Stomach (tissue), 4 donors: ENCODE measurements at regions not wholly inside any gene's neighbourhood (a gene's known extent, or its start where the extent isn't known, plus 50 kb on each side); places are given as distances from the start of the nearest gene placed in this dataset.

Experiments
- POLR2A ChIP-seq, 4 donors: fragments of 450-650 bp; IDR thresholded peaks; one replicate each; pipeline ENCODE4 v1.6.1; 2016; ENCODE audit warnings: antibody characterized with exemption in 4 of 4, control low read depth in 2 of 4, mild to moderate bottlenecking in 1 of 4, moderate library complexity in 1 of 4
- TF ChIP-seq, protein P1 (sequence below), 7 experiments: fragments of 450-650 bp in 4 of 7; fragments of 200-600 bp in 3 of 7; sonication (generic) in 3 of 7; IDR thresholded peaks; one replicate each; pipeline ENCODE4 v1.5.1; 2016 to 2019; ENCODE audit warnings: antibody characterized with exemption in 7 of 7, control low read depth in 2 of 7, mild to moderate bottlenecking in 1 of 7

DNA sequence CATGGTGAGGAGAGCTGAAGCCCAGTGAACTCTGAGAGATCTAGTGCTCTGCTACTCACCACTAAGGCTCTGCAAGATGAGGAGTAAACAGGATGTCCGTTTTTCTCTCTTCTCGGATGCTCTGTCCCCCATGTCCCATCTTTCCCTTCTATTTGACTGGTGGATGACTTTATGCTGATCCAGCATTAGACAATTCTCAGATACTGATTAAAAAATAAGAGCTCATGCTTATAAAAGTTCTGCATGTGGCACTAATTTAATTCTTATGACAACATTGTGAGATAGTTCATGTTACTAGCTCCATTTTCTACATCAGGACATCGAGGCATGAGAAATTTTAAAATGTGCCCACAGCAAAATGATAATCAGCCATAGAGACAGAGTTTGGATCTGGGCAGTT is 77.0 kb downstream of the HMHB1 start:
- TF ChIP-seq, protein P1, sequence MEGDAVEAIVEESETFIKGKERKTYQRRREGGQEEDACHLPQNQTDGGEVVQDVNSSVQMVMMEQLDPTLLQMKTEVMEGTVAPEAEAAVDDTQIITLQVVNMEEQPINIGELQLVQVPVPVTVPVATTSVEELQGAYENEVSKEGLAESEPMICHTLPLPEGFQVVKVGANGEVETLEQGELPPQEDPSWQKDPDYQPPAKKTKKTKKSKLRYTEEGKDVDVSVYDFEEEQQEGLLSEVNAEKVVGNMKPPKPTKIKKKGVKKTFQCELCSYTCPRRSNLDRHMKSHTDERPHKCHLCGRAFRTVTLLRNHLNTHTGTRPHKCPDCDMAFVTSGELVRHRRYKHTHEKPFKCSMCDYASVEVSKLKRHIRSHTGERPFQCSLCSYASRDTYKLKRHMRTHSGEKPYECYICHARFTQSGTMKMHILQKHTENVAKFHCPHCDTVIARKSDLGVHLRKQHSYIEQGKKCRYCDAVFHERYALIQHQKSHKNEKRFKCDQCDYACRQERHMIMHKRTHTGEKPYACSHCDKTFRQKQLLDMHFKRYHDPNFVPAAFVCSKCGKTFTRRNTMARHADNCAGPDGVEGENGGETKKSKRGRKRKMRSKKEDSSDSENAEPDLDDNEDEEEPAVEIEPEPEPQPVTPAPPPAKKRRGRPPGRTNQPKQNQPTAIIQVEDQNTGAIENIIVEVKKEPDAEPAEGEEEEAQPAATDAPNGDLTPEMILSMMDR (IDR thresholded peaks at IDR 0.05), result no peak
- TF ChIP-seq POLR2A (IDR thresholded peaks at IDR 0.05), result no peak
